IMR-90 (cell line): ENCODE measurements at regions not wholly inside any gene's neighbourhood (a gene's known extent, or its start where the extent isn't known, plus 50 kb on each side); places are given as distances from the start of the nearest gene placed in this dataset.

Experiments used
- ATAC-seq: fragments of 200-7000 bp; cut with Tn5 transposase; 2 replicates; pipeline ENCODE4 v1.9.1; 2020; ENCODE audit warnings: low read depth, mild to moderate bottlenecking, moderate library complexity
- BruUV-seq: library from RNA; stranded (reverse); fragments of 400-500 nt; replicated peaks from 2 replicates; lab custom pipeline; 2021; lab: Mats Ljungman, UMichigan
- CTCF ChIA-PET: fragments of 300-600 bp; formaldehyde crosslinking; extraction: SDS; loops from one replicate; lab custom pipeline; 2021; ENCODE audit warnings: antibody characterized with exemption; lab: Yijun Ruan, JAX
- POLR2A ChIA-PET: fragments of 300-600 bp; sonication (Branson Sonifier 250); formaldehyde crosslinking; loops from one replicate; lab custom pipeline; 2022; ENCODE audit warnings: antibody characterized with exemption; ENCODE audit not compliant: unreplicated experiment; lab: Charles Lee
- DNase-seq: peaks from one replicate; pipeline ENCODE4 v3.0.0; 2013
- H2AFZ ChIP-seq: replicated peaks from 2 replicates; pipeline ENCODE3; 2013; ENCODE audit warnings: low read length, mild to moderate bottlenecking; ENCODE audit not compliant: poor library complexity
- H2AK5ac ChIP-seq: 2 replicates; pipeline ENCODE4 v1.6.1; 2013; ENCODE audit warnings: low read depth, low read length, inconsistent platforms
- H2AK9ac ChIP-seq: replicated peaks from 2 replicates; pipeline ENCODE3; 2013; ENCODE audit warnings: mild to moderate bottlenecking, low read depth, low read length, moderate library complexity; ENCODE audit not compliant: poor library complexity
- H2BK120ac ChIP-seq: 2 replicates; pipeline ENCODE4 v1.6.1; 2013; ENCODE audit warnings: low read depth, low read length, inconsistent platforms
- H2BK15ac ChIP-seq: 3 replicates; pipeline ENCODE4 v1.6.1; 2013; ENCODE audit warnings: low read depth, low read length, inconsistent platforms
- H2BK20ac ChIP-seq: 2 replicates; pipeline ENCODE4 v1.6.1; 2013; ENCODE audit warnings: low read depth, mild to moderate bottlenecking, inconsistent platforms, low read length, moderate library complexity
- H2BK5ac ChIP-seq: 2 replicates; pipeline ENCODE4 v1.6.1; 2013; ENCODE audit warnings: mild to moderate bottlenecking, low read depth, low read length, inconsistent platforms; ENCODE audit not compliant: poor library complexity, severe bottlenecking
- H3K14ac ChIP-seq: replicated peaks from 2 replicates; pipeline ENCODE4 v1.6.1; 2013; ENCODE audit warnings: low read depth, low read length, inconsistent platforms
- H3K18ac ChIP-seq: 2 replicates; pipeline ENCODE4 v1.6.1; 2013; ENCODE audit warnings: low read depth, low read length, control low read depth
- H3K23ac ChIP-seq: 2 replicates; pipeline ENCODE4 v1.6.1; 2013; ENCODE audit warnings: low read depth, low read length, inconsistent platforms
- H3K27ac ChIP-seq: 2 replicates; pipeline ENCODE4 v1.5.1; 2013; ENCODE audit warnings: mild to moderate bottlenecking, control low read depth, low read length; ENCODE audit not compliant: insufficient read depth
- H3K27me3 ChIP-seq: 2 replicates; pipeline ENCODE4 v1.6.1; 2013; ENCODE audit warnings: low read length; ENCODE audit not compliant: control insufficient read depth, insufficient read depth
- H3K36me3 ChIP-seq: 2 replicates; pipeline ENCODE4 v1.6.1; 2013; ENCODE audit warnings: low read length, mixed read lengths; ENCODE audit not compliant: control insufficient read depth, insufficient read depth
- H3K4ac ChIP-seq: 2 replicates; pipeline ENCODE4 v1.6.1; 2013; ENCODE audit warnings: low read depth, low read length, inconsistent platforms
- H3K4me1 ChIP-seq: 2 replicates; pipeline ENCODE4 v1.6.1; 2013; ENCODE audit warnings: low read length, mixed read lengths; ENCODE audit not compliant: control insufficient read depth, insufficient read depth
- H3K4me2 ChIP-seq: 2 replicates; pipeline ENCODE4 v1.6.1; 2013; ENCODE audit warnings: low read depth, mild to moderate bottlenecking, control low read depth, low read length, moderate library complexity
- H3K4me3 ChIP-seq: 2 replicates; pipeline ENCODE4 v1.5.1; 2013; ENCODE audit warnings: low read depth, mild to moderate bottlenecking, control low read depth, low read length, moderate library complexity; ENCODE audit not compliant: insufficient read depth
- H3K56ac ChIP-seq: 2 replicates; pipeline ENCODE4 v1.6.1; 2013; ENCODE audit warnings: low read length, inconsistent platforms; ENCODE audit not compliant: insufficient read depth; ENCODE audit errors: extremely low read depth
- H3K79me1 ChIP-seq, 2 experiments: 2 replicates each; pipeline ENCODE4 v1.6.1; 2013; ENCODE audit warnings: low read length in 2 of 2, inconsistent platforms in 1 of 2, low read depth in 1 of 2
- H3K9ac ChIP-seq: 2 replicates; pipeline ENCODE4 v1.6.1; 2013; ENCODE audit warnings: low read depth, low read length, control low read depth
- H3K9me1 ChIP-seq: 2 replicates; pipeline ENCODE4 v1.6.1; 2013; ENCODE audit warnings: low read length, inconsistent platforms; ENCODE audit not compliant: insufficient read depth
- H3K9me3 ChIP-seq: 2 replicates; pipeline ENCODE4 v1.6.1; 2013; ENCODE audit warnings: low read length; ENCODE audit not compliant: control insufficient read depth, insufficient read depth
- H4K20me1 ChIP-seq: 2 replicates; pipeline ENCODE4 v1.6.1; 2013; ENCODE audit warnings: low read length, inconsistent platforms; ENCODE audit not compliant: insufficient read depth
- H4K5ac ChIP-seq: 2 replicates; pipeline ENCODE4 v1.6.1; 2013; ENCODE audit warnings: mild to moderate bottlenecking, low read depth, low read length, control low read depth
- H4K8ac ChIP-seq, 2 experiments: 2 replicates each; pipeline ENCODE4 v1.6.1; 2013; ENCODE audit warnings: low read depth in 2 of 2, low read length in 2 of 2, control low read depth in 1 of 2, inconsistent platforms in 1 of 2
- H4K91ac ChIP-seq: 2 replicates; pipeline ENCODE4 v1.6.1; 2013; ENCODE audit warnings: low read depth, low read length, inconsistent platforms; ENCODE audit not compliant: insufficient read depth
- BHLHE40 ChIP-seq: fragments of 150-350 bp; IDR thresholded peaks from 2 replicates; pipeline ENCODE4 v1.6.1; 2016; ENCODE audit warnings: mild to moderate bottlenecking, low read depth, low read length
- CEBPB ChIP-seq: IDR thresholded peaks from 2 replicates; pipeline ENCODE4 v1.6.1; 2012; ENCODE audit warnings: low read depth, low read length, improper control_type of control experiment
- CHD1 ChIP-seq: IDR thresholded peaks from 2 replicates; pipeline ENCODE4 v1.6.1; 2012; ENCODE audit warnings: low read depth, low read length, improper control_type of control experiment
- FOS ChIP-seq: fragments of 150-350 bp; IDR thresholded peaks from 2 replicates; pipeline ENCODE4 v1.6.1; 2016; ENCODE audit warnings: low read depth, low read length
- MAFK ChIP-seq: IDR thresholded peaks from 2 replicates; pipeline ENCODE4 v1.6.1; 2012; ENCODE audit warnings: low read depth, low read length, improper control_type of control experiment
- MAZ ChIP-seq: IDR thresholded peaks from 2 replicates; pipeline ENCODE4 v1.6.1; 2012; ENCODE audit warnings: low read depth, mild to moderate bottlenecking, low read length, improper control_type of control experiment, moderate library complexity, borderline replicate concordance
- MXI1 ChIP-seq: IDR thresholded peaks from 2 replicates; pipeline ENCODE4 v1.6.1; 2012; ENCODE audit warnings: low read depth, mild to moderate bottlenecking, low read length, moderate library complexity, borderline replicate concordance
- NFE2L2 ChIP-seq: fragments of 150-350 bp; IDR thresholded peaks from 2 replicates; pipeline ENCODE4 v1.6.1; 2016; ENCODE audit warnings: low read depth, mild to moderate bottlenecking, low read length
- POLR2A ChIP-seq: IDR thresholded peaks from 2 replicates; pipeline ENCODE4 v1.6.1; 2012; ENCODE audit warnings: mild to moderate bottlenecking, low read depth, low read length
- RAD21 ChIP-seq: IDR thresholded peaks from 2 replicates; pipeline ENCODE4 v1.6.1; 2012; ENCODE audit warnings: low read length, improper control_type of control experiment
- RCOR1 ChIP-seq: IDR thresholded peaks from 2 replicates; pipeline ENCODE4 v1.6.1; 2012; ENCODE audit warnings: mild to moderate bottlenecking, low read length, improper control_type of control experiment; ENCODE audit not compliant: insufficient replicate concordance
- RFX5 ChIP-seq: IDR thresholded peaks from 2 replicates; pipeline ENCODE4 v1.8.0; 2012; ENCODE audit warnings: low read depth, mild to moderate bottlenecking, low read length, moderate library complexity
- SMC3 ChIP-seq: fragments of 150-350 bp; IDR thresholded peaks from 2 replicates; pipeline ENCODE4 v1.6.1; 2016; ENCODE audit warnings: low read depth, mild to moderate bottlenecking, antibody characterized with exemption, low read length, moderate library complexity
- WGBS, 2 experiments: methylation state at CpG; one replicate each; pipeline versions ENCODE4 v1.1.5 to v1.1.7; 2013; ENCODE audit warnings: missing lambda C conversion rate in 2 of 2; ENCODE audit not compliant: insufficient read length in 1 of 2; ENCODE audit errors: extremely low coverage in 2 of 2; 5-methylcytosine and 5-hydroxymethylcytosine counted together
- dilution Hi-C: fragments of 300-500 bp; cut with HindIII; formaldehyde crosslinking; loops from one replicate; pipeline ENCODE4 v1.14.3; 2018; ENCODE audit warnings: low sequenced_read_pairs; ENCODE audit not compliant: unreplicated experiment
- in situ Hi-C: fragments of 300-500 bp; cut with MboI; formaldehyde crosslinking; loops from 3 replicates; pipeline ENCODE4 v1.14.3; 2019; ENCODE audit warnings: low sequenced_read_pairs, inconsistent platforms, mixed read lengths
- intact Hi-C: fragments of 100-400 bp; cut with micrococcal nuclease; formaldehyde crosslinking; loops from 2 replicates; pipeline ENCODE4 v1.10.0; 2022
- TF ChIP-seq, protein P1 (sequence below): fragments of 150-350 bp; IDR thresholded peaks from 2 replicates; pipeline ENCODE4 v1.6.1; 2016; ENCODE audit warnings: low read depth, mild to moderate bottlenecking, low read length, moderate library complexity, borderline replicate concordance
- TF ChIP-seq, protein P2 (sequence below): fragments of 150-350 bp; IDR thresholded peaks from 2 replicates; pipeline ENCODE4 v1.6.1; 2017; ENCODE audit warnings: mild to moderate bottlenecking, antibody characterized with exemption, low read length, low read depth
- TF ChIP-seq, protein P3 (sequence below): conservative IDR thresholded peaks from 2 replicates; pipeline ENCODE4 v1.5.1; 2012; ENCODE audit warnings: mild to moderate bottlenecking, low read depth, low read length, improper control_type of control experiment

DNA sequence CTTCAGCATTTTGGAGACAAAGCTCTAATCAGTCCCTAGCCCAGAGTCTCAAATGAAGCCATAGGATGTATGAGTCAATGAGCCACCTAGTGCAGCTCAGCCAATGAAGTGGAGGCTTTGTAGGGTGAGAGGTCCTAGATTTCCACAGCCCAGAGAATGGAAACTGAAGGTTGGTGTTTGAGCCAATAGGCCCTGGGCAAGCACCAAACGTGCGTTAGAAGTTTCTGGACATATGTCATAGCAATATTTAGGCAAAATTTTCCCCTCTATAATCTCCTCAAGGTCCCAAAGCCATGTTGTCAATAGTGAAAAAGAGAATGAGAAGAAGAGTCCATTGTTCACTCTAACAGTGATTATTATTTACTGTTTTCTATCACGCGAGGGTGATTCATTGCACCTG is 361.3 kb downstream of the PLPP3 start:
- in situ Hi-C loops: no loop called here

More for the DNA sequence above, 361.3 kb downstream of the PLPP3 start:
- Histone ChIP-seq H3K4me1 (no peaks in the 10 kb centered on the region), H3K4me2 (no peak overlapping the region), H3K14ac (no peak overlapping the region), H3K36me3 (no peaks in the 10 kb centered on the region), H2BK120ac (no peak overlapping the region), H3K56ac (no peak overlapping the region), H3K9ac (no peak overlapping the region), H2AFZ (no peak overlapping the region), H4K8ac (no peak overlapping the region), H4K20me1 (no peaks in the 10 kb centered on the region), H4K5ac (no peak overlapping the region), H3K79me1 (no peaks in the 10 kb centered on the region), H4K91ac (no peak overlapping the region), H3K4ac (no peak overlapping the region), H3K27me3 (no peaks in the 10 kb centered on the region), H3K18ac (no peak overlapping the region), H3K23ac (no peak overlapping the region), H3K27ac (no peak overlapping the region), H2BK15ac (no peak overlapping the region), H3K9me1 (no peaks in the 10 kb centered on the region), H3K9me3 (no peaks in the 10 kb centered on the region), H2BK5ac (no peak overlapping the region), H3K4me3 (no peak overlapping the region), H2BK20ac (no peak overlapping the region), H2AK9ac (no peak overlapping the region), H2AK5ac (no peak overlapping the region)
- POLR2A ChIA-PET: no interaction called here
- CTCF ChIA-PET: no interaction called here
- WGBS, 2 experiments: no CpG with 5 or more reads among the region's 4 CpGs
- dilution Hi-C loops (no loop called here), intact Hi-C loops (no loop called here)
- ATAC-seq: no peak
- TF ChIP-seq RFX5: no peak
- TF ChIP-seq, protein P1, sequence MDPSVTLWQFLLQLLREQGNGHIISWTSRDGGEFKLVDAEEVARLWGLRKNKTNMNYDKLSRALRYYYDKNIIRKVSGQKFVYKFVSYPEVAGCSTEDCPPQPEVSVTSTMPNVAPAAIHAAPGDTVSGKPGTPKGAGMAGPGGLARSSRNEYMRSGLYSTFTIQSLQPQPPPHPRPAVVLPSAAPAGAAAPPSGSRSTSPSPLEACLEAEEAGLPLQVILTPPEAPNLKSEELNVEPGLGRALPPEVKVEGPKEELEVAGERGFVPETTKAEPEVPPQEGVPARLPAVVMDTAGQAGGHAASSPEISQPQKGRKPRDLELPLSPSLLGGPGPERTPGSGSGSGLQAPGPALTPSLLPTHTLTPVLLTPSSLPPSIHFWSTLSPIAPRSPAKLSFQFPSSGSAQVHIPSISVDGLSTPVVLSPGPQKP: no peak
- TF ChIP-seq SMC3: no peak
- no peak for TF ChIP-seq NFE2L2
- TF ChIP-seq MXI1: no peak
- TF ChIP-seq MAZ: no peak
- no peak for TF ChIP-seq CHD1
- TF ChIP-seq POLR2A: no peak
- no peak for TF ChIP-seq MAFK
- TF ChIP-seq, protein P2, sequence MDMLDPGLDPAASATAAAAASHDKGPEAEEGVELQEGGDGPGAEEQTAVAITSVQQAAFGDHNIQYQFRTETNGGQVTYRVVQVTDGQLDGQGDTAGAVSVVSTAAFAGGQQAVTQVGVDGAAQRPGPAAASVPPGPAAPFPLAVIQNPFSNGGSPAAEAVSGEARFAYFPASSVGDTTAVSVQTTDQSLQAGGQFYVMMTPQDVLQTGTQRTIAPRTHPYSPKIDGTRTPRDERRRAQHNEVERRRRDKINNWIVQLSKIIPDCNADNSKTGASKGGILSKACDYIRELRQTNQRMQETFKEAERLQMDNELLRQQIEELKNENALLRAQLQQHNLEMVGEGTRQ: no peak
- TF ChIP-seq CEBPB: no peak
- TF ChIP-seq, protein P3, sequence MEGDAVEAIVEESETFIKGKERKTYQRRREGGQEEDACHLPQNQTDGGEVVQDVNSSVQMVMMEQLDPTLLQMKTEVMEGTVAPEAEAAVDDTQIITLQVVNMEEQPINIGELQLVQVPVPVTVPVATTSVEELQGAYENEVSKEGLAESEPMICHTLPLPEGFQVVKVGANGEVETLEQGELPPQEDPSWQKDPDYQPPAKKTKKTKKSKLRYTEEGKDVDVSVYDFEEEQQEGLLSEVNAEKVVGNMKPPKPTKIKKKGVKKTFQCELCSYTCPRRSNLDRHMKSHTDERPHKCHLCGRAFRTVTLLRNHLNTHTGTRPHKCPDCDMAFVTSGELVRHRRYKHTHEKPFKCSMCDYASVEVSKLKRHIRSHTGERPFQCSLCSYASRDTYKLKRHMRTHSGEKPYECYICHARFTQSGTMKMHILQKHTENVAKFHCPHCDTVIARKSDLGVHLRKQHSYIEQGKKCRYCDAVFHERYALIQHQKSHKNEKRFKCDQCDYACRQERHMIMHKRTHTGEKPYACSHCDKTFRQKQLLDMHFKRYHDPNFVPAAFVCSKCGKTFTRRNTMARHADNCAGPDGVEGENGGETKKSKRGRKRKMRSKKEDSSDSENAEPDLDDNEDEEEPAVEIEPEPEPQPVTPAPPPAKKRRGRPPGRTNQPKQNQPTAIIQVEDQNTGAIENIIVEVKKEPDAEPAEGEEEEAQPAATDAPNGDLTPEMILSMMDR: no peak
- TF ChIP-seq RAD21: no peak
- TF ChIP-seq RCOR1: no peak
- no peak for TF ChIP-seq FOS
- TF ChIP-seq BHLHE40: no peak
- DNase-seq: no peak
- BruUV-seq: no TSS peak
